ENCODE measurements at regions not wholly inside any gene's neighbourhood (a gene's known extent, or its start where the extent isn't known, plus 50 kb on each side); places are given as distances from the start of the nearest gene placed in this dataset.

DNA sequence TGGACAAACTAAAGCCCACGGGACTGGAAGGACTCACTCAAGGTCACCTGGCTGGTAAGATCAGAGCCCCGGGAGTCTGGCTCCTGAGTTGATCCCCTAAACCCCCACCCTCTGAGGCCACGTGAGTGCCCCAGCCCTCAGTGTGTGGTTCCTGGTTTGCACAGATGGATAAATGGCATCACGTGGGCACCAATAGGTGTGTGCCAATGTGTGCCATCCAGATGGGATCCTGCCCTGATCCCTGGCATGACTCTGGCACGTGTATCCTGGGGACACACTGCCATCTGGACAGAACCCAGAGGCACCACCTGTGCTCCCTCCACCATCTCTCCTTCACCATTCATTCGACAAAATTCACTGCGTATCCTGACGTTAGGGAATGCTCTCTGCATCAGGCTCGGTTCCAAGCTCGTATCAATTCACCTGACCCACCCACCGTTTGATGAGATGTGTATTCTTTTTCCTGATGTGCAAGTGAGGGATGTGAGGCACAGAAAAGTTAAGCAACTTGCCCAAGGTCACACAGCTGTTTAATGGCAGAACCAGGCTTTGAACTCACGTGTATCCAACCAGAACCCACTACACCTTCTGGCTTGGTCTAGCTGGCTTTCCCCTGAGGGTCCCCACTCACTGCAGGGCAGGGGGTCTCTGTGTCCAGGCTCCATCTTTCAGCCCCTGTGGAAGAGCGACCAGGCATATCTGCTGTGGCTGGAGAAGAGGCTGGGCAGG is 49.8 kb upstream of the PAX7 start:
- no TSS peak for BruUV-seq (replicated peaks)

More for the DNA sequence above, 49.8 kb upstream of the PAX7 start:
- in situ Hi-C loops (cut with MboI), result loop anchor here (5.0 to 10.0 kb wide), 2 partner anchors 936 to 1079 kb away; no protein-coding TSS in a partner anchor
- no peak overlapping the region for H3K27ac ChIP-seq (ENCODE audit: extremely low read depth, low read depth, low read length)
- H4K20me1 ChIP-seq (replicated peaks; ENCODE audit: control insufficient read depth, insufficient read depth, low read length), result peaks cover 3% of the 10 kb centered on the region; the same call in 1 of the 2 replicates
- no peak overlapping the region for H3K4me2 ChIP-seq (ENCODE audit: insufficient read depth, low read length)
- no peak overlapping the region for H3K9ac ChIP-seq (ENCODE audit: insufficient read depth in 1 of 2, low read depth in 2 of 2, low read length in 2 of 2)
- H3K79me2 ChIP-seq (ENCODE audit: control insufficient read depth, insufficient read depth, low read length), result no peaks in the 10 kb centered on the region
- H3K36me3 ChIP-seq (ENCODE audit: control insufficient read depth, insufficient read depth, low read length), result no peaks in the 10 kb centered on the region
- FAIRE-seq, result no peak
- H3K4me3 ChIP-seq, result no peak overlapping the region
- no peak overlapping the region for H2AFZ ChIP-seq (ENCODE audit: low read depth, low read length)
- H3K9me1 ChIP-seq (ENCODE audit: control insufficient read depth, insufficient read depth, low read length), result no peaks in the 10 kb centered on the region
- DNase-seq (ENCODE audit: extremely low read depth in 1 of 4, low spot score in 3 of 4), result no peak
- CTCF ChIA-PET (ENCODE audit: low intra/inter-chr PET ratio), result interaction anchor here (0.5 to 0.6 kb wide), 2 partner anchors 234 to 927 kb away, joined by 3 read pairs; no protein-coding TSS in a partner anchor
- H3K4me1 ChIP-seq (replicated peaks in 1 of 2; ENCODE audit: control insufficient read depth in 2 of 2, insufficient read depth in 2 of 2, low read length in 2 of 2), result peaks cover 0 to 5% of the 10 kb centered on the region in 2 experiments; a peak in 2 of 5 replicates
- no peaks in the 10 kb centered on the region for H3K27me3 ChIP-seq (ENCODE audit: control insufficient read depth in 2 of 2, insufficient read depth in 2 of 2, low read length in 2 of 2)
- H3K9me3 ChIP-seq (replicated peaks; ENCODE audit: control insufficient read depth, insufficient read depth, low read depth, low read length), result no peaks in the 10 kb centered on the region
- WGBS (ENCODE audit: insufficient coverage, low coverage, missing lambda C conversion rate), result 28% methylated on average over 13 of the region's 13 CpGs
- TF ChIP-seq FOXM1 (IDR thresholded peaks at IDR 0.05; ENCODE audit: low read depth), result no peak
- TF ChIP-seq FOXM1 (CRISPR knock-in tag; IDR thresholded peaks at IDR 0.05; ENCODE audit: low read depth), result no peak
- TF ChIP-seq RFX1 (IDR thresholded peaks at IDR 0.05), result no peak
- peak; percentile 39 for TF ChIP-seq RBM25 (IDR thresholded peaks at IDR 0.05; ENCODE audit: low read depth, low read length, severe bottlenecking)
- peak; percentile 54 for TF ChIP-seq ZFP36 (IDR thresholded peaks at IDR 0.05; ENCODE audit: low read depth, low read length, partially characterized antibody)
- intact Hi-C loops (cut with micrococcal nuclease), result no loop called here
- POLR2A ChIA-PET, result no interaction called here
- no peak for ATAC-seq
